ENCODE measurements at regions not wholly inside any gene's neighbourhood (a gene's known extent, or its start where the extent isn't known, plus 50 kb on each side); places are given as distances from the start of the nearest gene placed in this dataset.
A peak's percentile ranks its signal among the peaks of the same experiment; 100 is the strongest.
"Not testable (repeated sequence)": the region's sequence is repeated elsewhere in the genome, so short reads cannot be mapped to it uniquely, and the experiment has no call there.

DNA sequence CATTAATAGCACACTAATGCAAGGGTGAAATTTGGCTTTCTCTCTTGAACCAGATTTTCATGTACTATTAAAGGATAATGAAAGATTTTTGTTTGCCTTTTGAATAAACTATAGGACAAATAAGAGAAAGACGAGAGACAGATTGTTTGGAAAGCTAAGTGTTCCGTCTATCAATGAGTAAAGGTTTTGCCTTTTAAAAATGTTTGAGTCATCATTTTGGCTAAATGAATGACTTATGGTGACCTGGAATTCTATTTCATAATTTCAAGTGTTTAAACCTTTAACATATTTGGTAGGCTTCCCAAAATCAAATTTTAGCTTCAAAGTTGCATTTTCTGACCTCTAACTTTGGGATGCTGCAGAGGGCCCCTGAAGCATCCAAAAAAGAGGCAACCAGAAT is 145.2 kb downstream of the SLC25A46 start:
- no peaks in the 10 kb centered on the region for H3K4me1 Mint-ChIP-seq (ENCODE audit: low read depth)
- no peak for DNase-seq

DNA sequence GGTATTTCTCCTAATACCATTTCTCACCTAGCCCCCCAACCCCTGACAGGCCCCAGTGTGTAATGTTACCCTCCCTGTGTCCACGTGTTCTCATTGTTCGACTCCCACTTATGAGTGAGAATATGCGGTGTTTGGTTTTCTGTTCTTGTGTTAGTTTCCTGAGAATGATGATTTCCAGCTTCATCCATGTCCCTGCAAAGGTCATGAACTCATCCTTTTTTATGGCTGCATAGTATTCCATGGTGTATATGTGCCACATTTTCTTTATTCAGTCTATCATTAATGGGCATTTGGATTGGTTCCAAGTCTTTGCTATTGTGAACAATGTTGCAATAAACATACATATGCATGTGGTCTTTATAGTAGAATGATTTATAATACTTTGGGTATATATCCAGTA is 148.4 kb downstream of the SLC25A46 start:
- H3K36me3 Mint-ChIP-seq (ENCODE audit: low read depth); DNase-seq; H3K4me3 Mint-ChIP-seq; H3K4me1 Mint-ChIP-seq (ENCODE audit: low read depth); H3K27ac Mint-ChIP-seq; H3K9me3 Mint-ChIP-seq; H3K27me3 Mint-ChIP-seq: not testable (repeated sequence)

More for the DNA sequence above, 145.2 kb downstream of the SLC25A46 start:
- no peak overlapping the region for H3K4me3 Mint-ChIP-seq
- no peaks in the 10 kb centered on the region for H3K36me3 Mint-ChIP-seq (ENCODE audit: low read depth)
- H3K9me3 Mint-ChIP-seq = peaks cover 6% of the 10 kb centered on the region
- H3K27ac Mint-ChIP-seq = no peak overlapping the region
- H3K27me3 Mint-ChIP-seq = no peaks in the 10 kb centered on the region

DNA sequence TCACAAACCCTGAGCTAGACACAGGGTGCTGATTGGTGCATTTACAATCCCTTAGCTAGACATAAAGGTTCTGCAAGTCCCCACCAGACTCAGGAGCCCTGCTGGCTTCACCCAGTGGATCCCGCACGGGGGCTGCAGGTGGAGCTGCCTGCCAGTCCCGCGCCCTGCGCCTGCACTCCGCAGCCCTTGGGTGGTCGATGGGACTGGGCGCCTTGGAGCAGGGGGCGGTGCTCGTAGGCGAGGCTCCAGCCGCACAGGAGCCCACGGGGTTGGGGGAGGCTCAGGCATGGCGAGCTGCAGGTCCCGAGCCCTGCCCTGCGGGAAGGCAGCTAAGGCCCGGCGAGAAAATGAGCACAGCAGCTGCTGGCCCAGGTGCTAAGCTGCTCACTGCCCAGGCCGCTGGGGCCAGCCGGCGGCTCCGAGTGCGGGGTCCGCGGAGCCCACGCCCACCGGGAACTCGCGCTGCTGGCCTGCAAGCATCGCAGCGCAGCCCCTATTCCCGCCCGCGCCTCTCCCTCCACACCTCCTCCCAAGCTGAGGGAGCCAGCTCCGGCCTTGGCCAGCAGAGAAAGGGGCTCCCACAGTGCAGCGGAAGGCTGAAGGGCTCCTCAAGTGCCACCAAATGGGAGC is 155.2 kb downstream of the SLC25A46 start:
- H3K36me3 Mint-ChIP-seq (ENCODE audit: low read depth); DNase-seq; H3K27ac Mint-ChIP-seq; H3K4me1 Mint-ChIP-seq (ENCODE audit: low read depth); H3K27me3 Mint-ChIP-seq; H3K4me3 Mint-ChIP-seq; H3K9me3 Mint-ChIP-seq: not testable (repeated sequence)

DNA sequence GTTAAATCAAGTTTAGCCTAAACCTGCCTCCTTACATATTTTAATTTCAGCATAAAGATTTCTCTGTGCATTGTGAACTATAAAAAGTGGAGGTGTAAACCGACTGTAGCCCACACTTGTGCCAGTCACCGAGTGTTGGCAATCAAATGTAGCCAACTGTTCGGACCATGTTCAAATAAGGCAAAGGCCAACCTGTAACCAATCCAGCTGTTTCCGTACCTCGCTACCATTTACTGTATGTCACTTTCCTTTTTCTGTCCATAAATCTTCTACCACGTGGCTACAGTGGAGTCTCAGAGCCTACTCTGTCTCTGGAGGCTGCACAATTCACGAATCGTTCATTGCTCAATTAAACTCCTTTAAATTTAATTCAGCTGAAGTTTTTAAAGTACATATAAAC is 156.0 kb downstream of the SLC25A46 start:
- Mint-ChIP-seq H3K4me1 (ENCODE audit: low read depth) (peaks cover 3% of the 10 kb centered on the region), H3K27ac (no peak overlapping the region), H3K9me3 (peaks cover 5% of the 10 kb centered on the region), H3K4me3 (no peak overlapping the region), H3K27me3 (peaks cover 7% of the 10 kb centered on the region), H3K36me3 (ENCODE audit: low read depth) (no peaks in the 10 kb centered on the region)
- no peak for DNase-seq

DNA sequence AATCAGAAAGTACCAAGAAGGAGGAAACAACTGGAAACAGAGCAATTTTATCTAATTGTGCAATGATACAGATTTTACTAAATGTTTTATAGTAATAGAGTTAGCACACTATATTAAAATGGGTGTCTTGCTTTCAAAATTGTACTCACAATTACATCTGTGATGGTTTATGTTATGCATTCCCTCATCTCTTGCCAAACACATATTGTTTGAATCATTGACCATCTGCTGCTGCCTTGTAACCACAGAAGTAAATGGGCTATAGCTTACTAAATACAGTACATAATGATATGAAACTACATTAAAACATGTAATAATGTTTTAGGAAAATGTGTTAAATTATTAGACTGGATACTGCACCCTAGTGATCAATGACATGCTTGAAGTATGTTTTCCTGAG is 158.1 kb downstream of the SLC25A46 start:
- Mint-ChIP-seq H3K4me3 (no peak overlapping the region), H3K27ac (no peak overlapping the region), H3K4me1 (ENCODE audit: low read depth) (peaks cover 8% of the 10 kb centered on the region), H3K36me3 (ENCODE audit: low read depth) (no peaks in the 10 kb centered on the region), H3K9me3 (peaks cover 2% of the 10 kb centered on the region), H3K27me3 (peaks cover 7% of the 10 kb centered on the region)
- DNase-seq = no peak

DNA sequence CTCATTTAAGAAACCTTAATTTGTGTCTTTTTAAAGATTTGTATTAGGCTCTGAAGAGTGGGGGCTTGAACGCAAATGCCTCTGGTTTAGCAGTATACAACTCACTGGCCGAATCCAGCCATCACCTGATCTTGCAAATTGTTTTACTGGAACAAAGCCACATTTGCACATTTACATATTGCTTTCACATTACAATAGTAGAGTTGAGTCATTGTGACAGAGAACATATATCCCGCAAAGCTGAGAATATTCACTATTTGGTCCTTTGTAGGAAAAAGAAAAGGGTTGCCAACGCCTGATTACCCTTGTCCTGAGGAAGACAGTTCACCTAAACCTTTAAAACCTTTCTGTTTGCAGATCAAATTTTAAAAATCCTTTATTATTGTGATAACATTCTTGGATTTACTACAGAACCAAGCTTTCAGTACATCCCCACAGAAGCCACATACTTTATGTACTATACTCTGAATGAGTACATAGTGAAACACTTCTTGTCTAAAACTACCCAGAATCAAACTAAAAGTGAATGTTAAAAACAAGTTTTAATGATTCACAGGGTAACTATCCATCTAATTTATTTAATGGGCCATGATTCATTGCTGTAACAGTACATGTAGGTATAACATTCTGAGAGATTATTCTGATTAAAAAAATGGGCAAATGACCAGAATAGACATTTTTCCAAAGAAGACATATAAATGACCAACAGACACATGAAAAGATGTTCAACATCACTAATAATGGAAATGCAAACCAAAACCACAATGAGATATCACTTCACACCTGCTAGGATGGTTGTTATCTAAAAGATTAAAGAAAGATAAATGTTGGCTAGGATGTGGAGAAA is 161.0 kb downstream of the SLC25A46 start:
- no peak for DNase-seq
- H3K9me3 Mint-ChIP-seq = no peaks in the 10 kb centered on the region
- peak overlapping the region; percentile 52 for H3K27ac Mint-ChIP-seq
- peaks cover 8% of the 10 kb centered on the region for H3K4me1 Mint-ChIP-seq (ENCODE audit: low read depth)
- no peak overlapping the region for H3K4me3 Mint-ChIP-seq
- peaks cover 5% of the 10 kb centered on the region for H3K27me3 Mint-ChIP-seq
- H3K36me3 Mint-ChIP-seq (ENCODE audit: low read depth) = no peaks in the 10 kb centered on the region

DNA sequence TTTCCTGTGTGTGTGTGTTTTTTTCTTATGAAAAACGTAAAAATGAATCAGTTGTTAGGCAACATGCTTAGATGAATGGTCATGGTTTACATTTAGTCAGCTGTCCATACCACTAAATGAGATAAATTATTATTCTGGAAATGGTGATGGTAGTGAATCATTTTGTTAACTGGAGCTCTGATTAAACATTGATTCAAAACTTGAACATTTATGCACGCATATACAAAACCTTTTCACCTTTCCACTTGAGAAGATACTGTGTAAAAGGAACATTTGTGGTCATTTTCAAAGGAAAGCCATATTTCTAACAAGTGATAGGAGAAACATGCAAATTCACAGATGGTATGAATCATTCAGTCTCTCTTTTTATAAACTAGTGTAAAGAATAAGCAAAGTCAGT is 162.0 kb downstream of the SLC25A46 start:
- H3K27me3 Mint-ChIP-seq = peaks cover 10% of the 10 kb centered on the region
- no peaks in the 10 kb centered on the region for H3K36me3 Mint-ChIP-seq (ENCODE audit: low read depth)
- no peak for DNase-seq
- H3K27ac Mint-ChIP-seq = no peak overlapping the region
- peaks cover 8% of the 10 kb centered on the region for H3K4me1 Mint-ChIP-seq (ENCODE audit: low read depth)
- no peak overlapping the region for H3K4me3 Mint-ChIP-seq
- no peaks in the 10 kb centered on the region for H3K9me3 Mint-ChIP-seq

DNA sequence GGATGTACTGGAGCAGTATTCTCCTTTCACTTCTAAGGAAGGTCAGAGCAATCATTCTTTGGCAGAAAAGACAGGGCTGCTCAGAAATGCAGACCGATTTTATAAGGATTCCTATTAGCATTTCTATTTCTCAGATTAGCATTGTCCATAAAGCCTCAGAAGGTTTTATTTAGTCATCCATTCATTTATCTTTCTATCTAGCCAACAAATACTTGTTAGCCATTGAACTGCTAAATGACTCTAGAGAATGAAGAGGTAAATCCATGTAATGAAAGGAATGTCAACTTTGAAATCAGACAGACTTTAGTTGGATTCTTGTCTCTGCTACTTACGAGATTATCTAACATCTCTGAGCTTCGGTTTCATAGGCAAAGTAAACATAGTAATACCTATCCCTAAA is 165.2 kb downstream of the SLC25A46 start:
- no peak overlapping the region for H3K27ac Mint-ChIP-seq
- no peak for DNase-seq
- H3K4me1 Mint-ChIP-seq (ENCODE audit: low read depth) = peaks cover 8% of the 10 kb centered on the region
- no peaks in the 10 kb centered on the region for H3K9me3 Mint-ChIP-seq
- H3K36me3 Mint-ChIP-seq (ENCODE audit: low read depth) = no peaks in the 10 kb centered on the region
- H3K4me3 Mint-ChIP-seq = no peak overlapping the region
- peaks cover 12% of the 10 kb centered on the region for H3K27me3 Mint-ChIP-seq

DNA sequence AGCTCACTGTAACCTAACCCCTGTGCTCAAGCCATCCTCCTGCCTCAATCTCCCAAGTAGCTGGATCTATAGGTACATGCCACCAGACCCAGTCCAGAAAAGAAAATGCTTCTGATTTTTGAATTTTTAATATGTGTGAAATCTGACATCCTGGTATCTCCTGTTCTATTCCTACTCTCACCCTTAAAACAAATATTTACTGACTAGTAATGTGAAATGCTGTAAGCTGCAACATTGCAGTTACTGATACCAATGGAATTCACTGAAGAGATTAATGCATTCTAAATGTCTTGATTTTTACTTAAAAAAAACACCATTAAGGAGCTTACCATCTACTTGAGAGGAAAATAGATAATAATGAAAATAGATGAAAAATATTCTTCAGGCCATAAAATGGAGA is 162.7 kb upstream of the TSLP start:
- Mint-ChIP-seq H3K27ac (no peak overlapping the region), H3K36me3 (ENCODE audit: low read depth) (no peaks in the 10 kb centered on the region), H3K4me1 (ENCODE audit: low read depth) (no peaks in the 10 kb centered on the region), H3K9me3 (no peaks in the 10 kb centered on the region), H3K4me3 (no peak overlapping the region), H3K27me3 (peaks cover 12% of the 10 kb centered on the region)
- no peak for DNase-seq

DNA sequence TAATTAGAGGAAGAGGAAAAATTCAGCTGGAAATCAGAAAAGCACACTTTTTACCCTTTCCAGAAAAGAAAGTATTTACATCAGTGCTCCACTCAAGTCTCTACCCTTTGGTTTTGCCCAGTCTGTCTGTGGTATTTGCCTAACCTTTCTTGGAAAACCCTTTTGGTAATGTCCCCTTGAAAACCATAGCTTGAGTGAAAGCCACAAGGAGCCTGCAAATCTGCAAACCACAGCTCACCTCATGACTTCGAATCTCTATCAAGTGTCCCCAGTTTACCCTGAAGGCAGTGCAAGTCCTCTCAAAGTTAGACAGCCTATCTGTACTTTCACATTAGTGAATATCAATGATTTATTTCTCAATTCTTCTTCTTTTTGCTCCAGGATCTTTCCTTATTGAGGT is 162.1 kb upstream of the TSLP start:
- H3K4me1 Mint-ChIP-seq (ENCODE audit: low read depth) = no peaks in the 10 kb centered on the region
- H3K36me3 Mint-ChIP-seq (ENCODE audit: low read depth) = no peaks in the 10 kb centered on the region
- no peak overlapping the region for H3K27ac Mint-ChIP-seq
- no peaks in the 10 kb centered on the region for H3K9me3 Mint-ChIP-seq
- peaks cover 12% of the 10 kb centered on the region for H3K27me3 Mint-ChIP-seq
- no peak overlapping the region for H3K4me3 Mint-ChIP-seq
- DNase-seq = no peak

DNA sequence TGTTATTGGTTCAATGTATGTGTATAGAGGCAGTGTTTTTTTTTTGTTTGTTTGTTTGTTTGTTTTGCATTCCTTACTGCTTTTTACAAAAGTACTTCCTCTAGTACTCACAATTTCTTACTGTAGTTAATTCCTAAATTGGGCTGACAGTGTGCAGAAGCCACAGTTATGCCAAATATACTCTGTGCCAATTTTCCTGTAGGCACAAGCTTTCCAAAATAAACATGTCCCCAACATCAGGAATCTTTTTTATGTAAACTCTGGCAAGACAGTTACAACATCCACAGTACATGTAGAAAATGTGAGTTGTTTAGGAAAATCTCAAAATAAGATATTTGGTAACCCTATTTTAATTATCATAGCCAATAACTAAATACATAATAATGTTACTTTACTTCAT is 161.6 kb upstream of the TSLP start:
- no peaks in the 10 kb centered on the region for H3K36me3 Mint-ChIP-seq (ENCODE audit: low read depth)
- no peak overlapping the region for H3K27ac Mint-ChIP-seq
- H3K27me3 Mint-ChIP-seq = peaks cover 12% of the 10 kb centered on the region
- no peak for DNase-seq
- no peak overlapping the region for H3K4me3 Mint-ChIP-seq
- H3K4me1 Mint-ChIP-seq (ENCODE audit: low read depth) = no peaks in the 10 kb centered on the region
- H3K9me3 Mint-ChIP-seq = no peaks in the 10 kb centered on the region

DNA sequence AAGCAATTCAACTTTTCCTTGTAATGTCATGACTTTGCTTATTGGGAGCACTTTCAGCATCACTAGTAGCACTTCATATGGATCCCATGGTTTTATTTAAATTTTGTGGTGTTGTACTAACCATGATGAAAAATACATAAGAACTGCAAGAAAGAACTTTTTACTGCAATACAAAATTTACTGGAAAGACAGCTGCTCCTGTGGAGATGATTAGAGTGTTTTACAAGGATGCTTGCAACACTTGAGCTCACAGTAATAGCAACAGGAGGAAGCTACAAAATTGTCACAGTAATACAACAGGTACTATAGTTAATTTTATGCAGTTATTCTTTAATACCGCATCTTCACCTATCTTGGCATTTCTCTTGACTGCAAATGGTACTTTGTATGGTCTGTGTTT is 158.3 kb upstream of the TSLP start:
- no peak overlapping the region for H3K27ac Mint-ChIP-seq
- no peaks in the 10 kb centered on the region for H3K4me1 Mint-ChIP-seq (ENCODE audit: low read depth)
- no peaks in the 10 kb centered on the region for H3K36me3 Mint-ChIP-seq (ENCODE audit: low read depth)
- no peak for DNase-seq
- H3K27me3 Mint-ChIP-seq = peaks cover 3% of the 10 kb centered on the region
- H3K9me3 Mint-ChIP-seq = no peaks in the 10 kb centered on the region
- H3K4me3 Mint-ChIP-seq = no peak overlapping the region

DNA sequence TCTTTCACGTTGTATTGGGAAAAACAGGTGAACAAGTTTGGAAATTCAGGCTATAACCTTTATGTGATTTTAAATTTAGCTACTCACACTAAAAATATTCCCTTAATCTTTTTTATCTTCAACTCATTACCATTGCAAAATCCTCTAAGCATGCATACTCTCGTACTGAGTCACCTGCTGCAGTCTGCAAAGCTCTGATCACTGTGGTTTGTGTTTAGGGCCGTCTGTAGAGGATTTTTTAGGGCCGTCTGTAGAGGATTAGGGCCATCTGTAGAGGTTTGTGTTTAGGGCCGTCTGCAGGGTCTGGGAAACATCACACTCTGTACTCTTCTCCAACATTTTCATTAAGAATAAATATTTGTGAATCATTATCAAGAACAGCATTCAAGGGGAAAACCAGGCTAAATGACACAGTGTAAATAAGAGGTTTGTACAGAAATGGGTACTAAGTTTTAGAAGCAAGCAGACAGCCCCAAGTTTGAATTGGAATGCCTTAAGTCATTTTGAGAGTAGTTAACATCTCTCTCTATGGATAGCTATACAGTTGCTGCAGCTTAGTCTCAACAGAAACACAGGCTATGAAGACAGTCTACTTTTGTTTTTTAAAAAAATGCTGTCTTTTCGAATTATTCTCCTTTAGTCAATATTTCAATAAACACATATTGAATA is 155.0 kb upstream of the TSLP start:
- Mint-ChIP-seq H3K27me3 (peaks cover 3% of the 10 kb centered on the region), H3K27ac (no peak overlapping the region), H3K4me3 (no peak overlapping the region), H3K9me3 (no peaks in the 10 kb centered on the region), H3K36me3 (ENCODE audit: low read depth) (no peaks in the 10 kb centered on the region), H3K4me1 (ENCODE audit: low read depth) (no peaks in the 10 kb centered on the region)
- no peak for DNase-seq

DNA sequence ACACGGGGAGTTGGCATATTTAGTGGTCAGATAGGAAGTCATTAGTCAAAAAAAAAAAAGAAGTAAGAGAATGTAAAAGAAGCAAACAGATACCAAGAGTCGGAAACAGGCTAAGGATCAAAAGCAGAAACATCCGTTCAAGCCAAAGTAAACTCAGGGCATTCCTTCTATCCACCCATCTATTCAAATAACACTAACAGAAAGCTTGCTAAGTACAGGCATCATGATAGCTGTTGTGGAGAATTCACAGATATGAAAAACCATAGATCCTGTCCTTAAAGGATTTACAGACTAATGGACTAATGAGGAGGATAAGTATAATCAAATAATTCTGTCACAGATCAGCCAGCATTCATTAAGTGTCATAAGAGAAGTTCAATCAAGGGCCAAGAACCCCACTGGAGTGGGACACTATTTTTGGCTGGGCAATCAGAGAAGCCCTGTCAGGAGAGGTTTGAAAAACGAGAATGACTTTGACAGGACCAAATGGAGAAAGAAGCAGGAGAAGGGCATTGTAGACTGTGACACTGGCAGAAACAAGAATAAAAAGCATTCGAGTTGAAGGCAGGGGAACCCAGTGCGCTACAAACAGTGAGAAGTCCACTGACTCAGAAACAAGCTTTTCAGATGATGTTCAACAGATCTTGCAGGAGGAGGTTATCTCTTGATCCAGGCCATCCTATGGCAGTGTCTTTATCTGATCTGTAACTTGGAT is 154.2 kb upstream of the TSLP start:
- Mint-ChIP-seq H3K4me1 (ENCODE audit: low read depth) (no peaks in the 10 kb centered on the region), H3K9me3 (no peaks in the 10 kb centered on the region), H3K27me3 (peaks cover 3% of the 10 kb centered on the region), H3K27ac (no peak overlapping the region), H3K36me3 (ENCODE audit: low read depth) (no peaks in the 10 kb centered on the region), H3K4me3 (no peak overlapping the region)
- no peak for DNase-seq

Measured in activated T-cell treated with anti-CD3 and anti-CD28 coated beads, Interleukin-2, amount 50 U/mL, for 24 hours (primary cell).